Gastroesophageal sphincter (tissue), 3 donors: ENCODE measurements at regions not wholly inside any gene's neighbourhood (a gene's known extent, or its start where the extent isn't known, plus 50 kb on each side); places are given as distances from the start of the nearest gene placed in this dataset.

ENCODE experiments used
- CTCF ChIP-seq, 4 experiments: fragments of 200-600 bp in 2 of 4; fragments of 450-650 bp in 2 of 4; sonication (generic) in 1 of 4; IDR thresholded peaks; one replicate each; pipeline ENCODE4 v1.5.1; 2017 to 2019; ENCODE audit warnings: antibody characterized with exemption in 4 of 4, mild to moderate bottlenecking in 2 of 4, moderate library complexity in 2 of 4
- POLR2A ChIP-seq, 2 donors: fragments of 450-650 bp; IDR thresholded peaks; one replicate each; pipeline ENCODE4 v1.6.1; 2017; ENCODE audit warnings: antibody characterized with exemption in 2 of 2, mild to moderate bottlenecking in 2 of 2, moderate library complexity in 1 of 2
- POLR2AphosphoS5 ChIP-seq: sonication (generic); formaldehyde crosslinking; IDR thresholded peaks from one replicate; pipeline ENCODE4 v1.6.1; 2017; ENCODE audit warnings: antibody characterized with exemption

GRCh38 chr11:71330349-71330748 is 78.0 kb upstream of the SHANK2 start:
- TF ChIP-seq CTCF (IDR thresholded peaks at IDR 0.05) (no peak), POLR2AphosphoS5 (no peak), POLR2A (IDR thresholded peaks at IDR 0.05) (no peak)
